ENCODE measurements at regions not wholly inside any gene's neighbourhood (a gene's known extent, or its start where the extent isn't known, plus 50 kb on each side); places are given as distances from the start of the nearest gene placed in this dataset.
"Not testable (repeated sequence)": the region's sequence is repeated elsewhere in the genome, so short reads cannot be mapped to it uniquely, and the experiment has no call there.

- H3K27ac Mint-ChIP-seq, result no peak overlapping the region
- peaks cover 4% of the 10 kb centered on the region for H3K4me1 Mint-ChIP-seq
Observed at GRCh38 chr16:11410376-11411058, 65.3 kb downstream of the RMI2 start.

GRCh38 chr16:11411059-11411550 is 65.8 kb downstream of the RMI2 start:
- ATAC-seq, result no peak
- DNase-seq, result no peak
- Mint-ChIP-seq H3K27me3 (no peaks in the 10 kb centered on the region), H3K9me3 (ENCODE audit: low read depth) (no peaks in the 10 kb centered on the region), H3K27ac (no peak overlapping the region), H3K4me3 (no peak overlapping the region), H3K4me1 (peaks cover 4% of the 10 kb centered on the region), H3K36me3 (no peaks in the 10 kb centered on the region)
- CTCF ChIA-PET, result interaction anchor here (0.7 to 1.9 kb wide), 5 partner anchors 15 to 448 kb away, joined by 3 to 11 read pairs (median 4); no protein-coding TSS in a partner anchor

More at GRCh38 chr16:11410376-11411058, 65.3 kb downstream of the RMI2 start:
- Mint-ChIP-seq H3K9me3 (ENCODE audit: low read depth) (no peaks in the 10 kb centered on the region), H3K36me3 (no peaks in the 10 kb centered on the region), H3K4me3 (no peak overlapping the region), H3K27me3 (no peaks in the 10 kb centered on the region)
- CTCF ChIA-PET, result interaction anchor here (1.0 to 1.9 kb wide), 6 partner anchors 14 to 447 kb away, joined by 3 to 11 read pairs (median 4); no protein-coding TSS in a partner anchor
- no peak for DNase-seq
- ATAC-seq, result no peak

GRCh38 chr16:11412175-11412904 is 67.1 kb downstream of the RMI2 start:
- Mint-ChIP-seq H3K9me3 (ENCODE audit: low read depth) (no peaks in the 10 kb centered on the region), H3K4me1 (peaks cover 4% of the 10 kb centered on the region), H3K27me3 (no peaks in the 10 kb centered on the region), H3K4me3 (no peak overlapping the region), H3K27ac (no peak overlapping the region), H3K36me3 (no peaks in the 10 kb centered on the region)
- DNase-seq, result no peak
- CTCF ChIA-PET, result interaction anchor here (1.4 to 1.9 kb wide), 4 partner anchors 16 to 449 kb away, joined by 4 to 11 read pairs (median 4); no protein-coding TSS in a partner anchor
- ATAC-seq, result no peak

- ATAC-seq (no peak), DNase-seq (no peak)
- no peak overlapping the region for H3K27ac Mint-ChIP-seq
- H3K4me1 Mint-ChIP-seq, result no peaks in the 10 kb centered on the region
- no peak overlapping the region for H3K4me3 Mint-ChIP-seq
- H3K9me3 Mint-ChIP-seq (ENCODE audit: low read depth), result no peaks in the 10 kb centered on the region
- CTCF ChIA-PET, result interaction anchor here (1.4 kb wide), 1 partner anchor 26 kb away, joined by 4 read pairs; no protein-coding TSS in a partner anchor
- no peaks in the 10 kb centered on the region for H3K27me3 Mint-ChIP-seq
- no peaks in the 10 kb centered on the region for H3K36me3 Mint-ChIP-seq
Observed at GRCh38 chr16:11412965-11413887, 68.0 kb downstream of the RMI2 start.

DNA sequence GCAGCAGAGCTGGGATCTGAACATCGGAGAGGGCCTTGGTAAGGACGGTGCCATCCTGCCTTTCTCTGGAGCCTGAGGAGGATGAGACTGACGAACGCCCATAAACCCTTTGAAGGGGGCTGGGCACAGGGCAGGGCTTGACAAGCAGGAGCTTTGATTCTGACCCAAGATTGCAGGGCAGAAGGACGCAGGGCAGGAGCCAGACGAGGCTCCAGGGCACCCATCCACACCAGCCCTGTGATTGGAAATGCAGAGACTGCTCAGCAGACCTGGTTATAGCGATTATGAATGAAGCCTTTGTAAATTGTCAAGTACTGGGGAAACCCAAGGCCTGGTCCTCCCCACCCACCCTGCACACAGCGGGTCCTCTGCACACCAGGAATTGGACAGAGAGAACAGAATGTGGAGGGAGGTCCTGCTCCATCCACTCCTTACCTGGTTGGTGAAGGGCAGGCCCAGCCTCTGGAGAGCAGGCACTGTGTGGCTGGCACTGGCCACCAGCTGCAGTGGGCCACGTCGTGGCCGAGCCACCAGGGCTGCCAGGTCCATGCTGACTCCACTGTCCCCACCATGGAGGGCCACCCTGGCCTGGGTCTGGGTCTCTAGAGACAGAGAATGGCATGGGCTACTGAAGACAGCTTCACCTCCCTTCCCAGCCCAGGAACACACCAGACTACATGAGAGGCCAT is 68.8 kb downstream of the RMI2 start:
- H3K27ac Mint-ChIP-seq, result no peak overlapping the region
- H3K27me3 Mint-ChIP-seq, result no peaks in the 10 kb centered on the region
- no peak overlapping the region for H3K4me3 Mint-ChIP-seq
- H3K4me1 Mint-ChIP-seq, result no peaks in the 10 kb centered on the region
- DNase-seq, result no peak
- CTCF ChIA-PET, result interaction anchor here (1.5 kb wide), 1 partner anchor 9 kb away, joined by 4 read pairs; no protein-coding TSS in a partner anchor
- no peaks in the 10 kb centered on the region for H3K36me3 Mint-ChIP-seq
- ATAC-seq, result no peak
- H3K9me3 Mint-ChIP-seq (ENCODE audit: low read depth), result no peaks in the 10 kb centered on the region

GRCh38 chr16:11414815-11415775 is 69.8 kb downstream of the RMI2 start:
- Mint-ChIP-seq H3K4me1 (no peaks in the 10 kb centered on the region), H3K4me3 (no peak overlapping the region), H3K27ac (no peak overlapping the region), H3K36me3 (no peaks in the 10 kb centered on the region), H3K9me3 (ENCODE audit: low read depth) (no peaks in the 10 kb centered on the region), H3K27me3 (no peaks in the 10 kb centered on the region)
- CTCF ChIA-PET, result interaction anchor here (1.5 kb wide), 1 partner anchor 10 kb away, joined by 4 read pairs; no protein-coding TSS in a partner anchor
- ATAC-seq (no peak), DNase-seq (no peak)

DNA sequence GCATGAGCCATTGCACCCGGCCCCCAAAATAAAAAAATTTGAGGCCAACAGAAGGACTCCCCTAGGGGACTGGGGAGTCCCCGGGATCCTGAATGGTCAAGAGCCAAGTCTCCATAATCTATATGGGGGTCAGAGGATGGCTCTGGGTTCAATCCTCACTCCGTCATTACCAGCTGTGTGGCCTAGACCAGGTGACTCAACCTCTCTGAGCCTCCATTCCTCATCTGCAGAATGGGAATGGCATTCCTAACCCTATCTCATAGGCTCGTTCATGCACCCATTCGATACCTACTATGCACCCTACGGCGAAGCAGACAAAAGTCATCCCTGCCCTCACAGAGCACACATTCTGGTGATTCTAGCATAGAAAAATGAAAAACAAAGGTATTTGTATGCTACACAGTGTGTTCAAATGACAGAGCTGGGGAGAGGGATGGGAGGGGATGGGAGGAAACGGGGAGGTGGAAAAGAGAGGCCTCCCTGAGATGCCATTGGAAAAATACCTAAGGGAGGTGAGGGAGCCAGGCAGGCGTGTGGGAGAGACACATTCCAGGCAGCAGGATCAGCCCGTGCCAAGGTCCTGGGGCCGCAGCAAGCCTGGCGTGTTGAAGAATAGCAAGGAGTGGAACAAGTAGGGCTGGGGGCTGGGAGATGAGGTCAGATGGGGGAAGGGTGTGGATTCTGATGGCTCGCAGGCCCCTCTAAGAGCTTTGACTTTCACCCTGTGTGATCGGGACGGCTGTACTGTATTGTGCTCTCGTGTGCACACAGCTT is 71.2 kb downstream of the RMI2 start:
- CTCF ChIA-PET, result interaction anchor here (1.1 to 1.3 kb wide), 2 partner anchors 8 to 116 kb away, joined by 3 to 5 read pairs; no protein-coding TSS in a partner anchor
- DNase-seq, result no peak
- Mint-ChIP-seq H3K27ac (no peak overlapping the region), H3K4me1 (no peaks in the 10 kb centered on the region), H3K27me3 (no peaks in the 10 kb centered on the region), H3K9me3 (ENCODE audit: low read depth) (no peaks in the 10 kb centered on the region), H3K4me3 (no peak overlapping the region), H3K36me3 (no peaks in the 10 kb centered on the region)
- ATAC-seq, result no peak

GRCh38 chr16:11417487-11417886 is 72.2 kb downstream of the RMI2 start:
- Mint-ChIP-seq H3K9me3 (ENCODE audit: low read depth) (no peaks in the 10 kb centered on the region), H3K4me1 (no peaks in the 10 kb centered on the region), H3K27me3 (no peaks in the 10 kb centered on the region), H3K27ac (no peak overlapping the region), H3K36me3 (no peaks in the 10 kb centered on the region), H3K4me3 (no peak overlapping the region)
- DNase-seq, result no peak
- CTCF ChIA-PET, result interaction anchor here (1.1 to 1.3 kb wide), 2 partner anchors 9 to 115 kb away, joined by 3 to 5 read pairs; no protein-coding TSS in a partner anchor
- ATAC-seq, result no peak

- CTCF ChIA-PET, result no interaction called here
- ATAC-seq, result no peak
- DNase-seq, result no peak
- H3K27ac Mint-ChIP-seq, result no peak overlapping the region
- peaks cover 10% of the 10 kb centered on the region for H3K4me1 Mint-ChIP-seq
- no peak overlapping the region for H3K4me3 Mint-ChIP-seq
- H3K36me3 Mint-ChIP-seq, result no peaks in the 10 kb centered on the region
- H3K9me3 Mint-ChIP-seq (ENCODE audit: low read depth), result no peaks in the 10 kb centered on the region
- no peaks in the 10 kb centered on the region for H3K27me3 Mint-ChIP-seq
Observed at GRCh38 chr16:11418506-11418905, 73.2 kb downstream of the RMI2 start.

DNA sequence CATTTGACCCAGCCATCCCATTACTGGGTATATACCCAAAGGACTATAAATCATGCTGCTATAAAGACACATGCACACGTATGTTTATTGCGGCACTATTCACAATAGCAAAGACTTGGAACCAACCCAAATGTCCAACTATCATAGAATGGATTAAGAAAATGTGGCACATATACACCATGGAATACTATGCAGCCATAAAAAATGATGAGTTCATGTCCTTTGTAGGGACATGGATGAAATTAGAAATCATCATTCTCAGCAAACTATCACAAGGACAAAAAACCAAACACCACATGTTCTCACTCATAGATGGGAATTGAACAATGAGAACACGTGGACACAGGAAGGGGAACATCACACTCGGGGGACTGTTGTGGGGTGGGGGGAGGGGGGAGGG is 74.8 kb downstream of the RMI2 start:
- ATAC-seq; H3K27me3 Mint-ChIP-seq; CTCF ChIA-PET; H3K9me3 Mint-ChIP-seq (ENCODE audit: low read depth); H3K4me3 Mint-ChIP-seq; H3K36me3 Mint-ChIP-seq; H3K27ac Mint-ChIP-seq; DNase-seq: not testable (repeated sequence)
- peaks cover 10% of the 10 kb centered on the region for H3K4me1 Mint-ChIP-seq

DNA sequence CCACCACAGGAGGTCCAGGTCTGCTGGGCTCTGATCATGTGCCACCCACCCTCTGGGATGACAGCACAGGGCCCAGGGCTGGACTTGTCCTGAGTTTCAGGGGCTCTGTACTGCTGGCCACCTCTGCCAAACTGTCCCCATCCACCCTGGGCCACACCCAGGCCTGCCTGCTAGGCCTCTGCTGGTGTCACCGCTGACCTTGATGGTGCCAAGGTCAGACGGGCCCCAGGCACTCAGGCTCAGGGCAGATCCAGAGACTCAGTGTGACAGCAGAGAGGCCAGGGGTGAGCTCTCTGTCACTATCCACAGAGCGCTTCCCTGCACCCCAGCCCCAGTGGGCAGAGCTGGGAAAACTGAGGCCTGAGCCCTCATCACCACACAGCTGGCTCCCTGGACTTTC is 75.6 kb downstream of the RMI2 start:
- ATAC-seq (no peak), DNase-seq (no peak)
- Mint-ChIP-seq H3K27ac (no peak overlapping the region), H3K4me1 (peaks cover 10% of the 10 kb centered on the region), H3K4me3 (no peak overlapping the region), H3K27me3 (no peaks in the 10 kb centered on the region), H3K36me3 (no peaks in the 10 kb centered on the region), H3K9me3 (ENCODE audit: low read depth) (no peaks in the 10 kb centered on the region)
- CTCF ChIA-PET, result no interaction called here

Data from activated CD8-positive, alpha-beta memory T cell treated with anti-CD3 and anti-CD28 coated beads, Interleukin-2, amount 10 ng/mL, durations not matched to agents 7 days and 5 days (primary cell).